ENCODE measurements at regions not wholly inside any gene's neighbourhood (a gene's known extent, or its start where the extent isn't known, plus 50 kb on each side); places are given as distances from the start of the nearest gene placed in this dataset.

DNA sequence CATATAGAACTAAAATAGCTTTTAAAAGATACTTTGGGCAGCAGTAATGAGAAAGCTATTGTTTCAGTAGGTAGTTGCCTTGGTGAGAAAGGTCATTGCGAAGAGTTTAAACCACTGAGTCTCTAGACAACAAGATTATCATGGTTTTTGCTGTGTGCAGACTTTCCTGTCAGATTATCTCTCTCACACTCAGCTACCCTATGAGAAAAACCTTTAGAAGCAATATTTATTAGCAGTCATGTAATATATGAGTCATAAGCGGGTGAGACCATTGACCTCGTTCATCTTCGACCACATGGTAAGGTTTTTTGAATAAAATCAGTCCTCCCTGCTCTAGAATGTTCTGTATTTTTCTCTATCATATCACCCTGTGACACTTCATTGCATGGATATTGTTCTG, 59.9 kb downstream of the GPR65 start:
- Histone ChIP-seq H3K9me3 (ENCODE audit: control extremely low read depth in 1 of 3, control insufficient read depth in 2 of 3, insufficient read depth in 1 of 3, low read length in 2 of 3) (peaks cover 0 to 7% (median 2%) of the 10 kb centered on the region in 3 donors), H3K4me1 (ENCODE audit: control insufficient read depth in 2 of 2, insufficient read depth in 2 of 2, low read length in 2 of 2) (no peaks in the 10 kb centered on the region), H2AFZ (ENCODE audit: insufficient read depth, low read depth, low read length, poor library complexity, severe bottlenecking) (no peak overlapping the region), H3K4me3 (ENCODE audit: control extremely low read depth in 1 of 5, extremely low read depth in 1 of 5, insufficient read depth in 1 of 5, low read depth in 2 of 5, low read length in 4 of 5) (no peak overlapping the region), H3K27me3 (replicated peaks in 1 of 4; ENCODE audit: control extremely low read depth in 1 of 4, control insufficient read depth in 3 of 4, insufficient read depth in 4 of 4, low read length in 3 of 4) (no peaks in the 10 kb centered on the region), H3K9ac (ENCODE audit: low read length) (no peak overlapping the region), H3K4me2 (replicated peaks; ENCODE audit: low read depth, low read length, poor library complexity, severe bottlenecking) (no peak overlapping the region), H3K36me3 (replicated peaks in 1 of 2; ENCODE audit: control extremely low read depth in 1 of 2, control insufficient read depth in 1 of 2, extremely low read depth in 1 of 2, insufficient read depth in 2 of 2, low read length in 1 of 2) (no peaks in the 10 kb centered on the region), H3K27ac (ENCODE audit: low read length in 2 of 2) (no peak overlapping the region), H4K20me1 (ENCODE audit: control insufficient read depth, insufficient read depth, low read length, poor library complexity, severe bottlenecking) (no peaks in the 10 kb centered on the region), H3K79me2 (ENCODE audit: control insufficient read depth, insufficient read depth, low read length) (no peaks in the 10 kb centered on the region)
- Mint-ChIP-seq H3K4me3 (no peak overlapping the region), H3K4me1 (no peaks in the 10 kb centered on the region), H3K9me3 (ENCODE audit: insufficient read depth) (peaks cover 10% of the 10 kb centered on the region), H3K27me3 (no peaks in the 10 kb centered on the region), H3K27ac (no peak overlapping the region)
- TF ChIP-seq, protein P1, sequence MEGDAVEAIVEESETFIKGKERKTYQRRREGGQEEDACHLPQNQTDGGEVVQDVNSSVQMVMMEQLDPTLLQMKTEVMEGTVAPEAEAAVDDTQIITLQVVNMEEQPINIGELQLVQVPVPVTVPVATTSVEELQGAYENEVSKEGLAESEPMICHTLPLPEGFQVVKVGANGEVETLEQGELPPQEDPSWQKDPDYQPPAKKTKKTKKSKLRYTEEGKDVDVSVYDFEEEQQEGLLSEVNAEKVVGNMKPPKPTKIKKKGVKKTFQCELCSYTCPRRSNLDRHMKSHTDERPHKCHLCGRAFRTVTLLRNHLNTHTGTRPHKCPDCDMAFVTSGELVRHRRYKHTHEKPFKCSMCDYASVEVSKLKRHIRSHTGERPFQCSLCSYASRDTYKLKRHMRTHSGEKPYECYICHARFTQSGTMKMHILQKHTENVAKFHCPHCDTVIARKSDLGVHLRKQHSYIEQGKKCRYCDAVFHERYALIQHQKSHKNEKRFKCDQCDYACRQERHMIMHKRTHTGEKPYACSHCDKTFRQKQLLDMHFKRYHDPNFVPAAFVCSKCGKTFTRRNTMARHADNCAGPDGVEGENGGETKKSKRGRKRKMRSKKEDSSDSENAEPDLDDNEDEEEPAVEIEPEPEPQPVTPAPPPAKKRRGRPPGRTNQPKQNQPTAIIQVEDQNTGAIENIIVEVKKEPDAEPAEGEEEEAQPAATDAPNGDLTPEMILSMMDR (IDR thresholded peaks at IDR 0.05): no peak
- no peak for TF ChIP-seq EZH2 (IDR thresholded peaks at IDR 0.05; ENCODE audit: borderline replicate concordance, insufficient read depth, low read depth, low read length, poor library complexity, severe bottlenecking)
- DNase-seq (no peak), ATAC-seq (ENCODE audit: low read depth) (no peak)
- intact Hi-C loops (cut with micrococcal nuclease): no loop called here
- ChIA-PET CTCF (no interaction called here), POLR2A (no interaction called here)
- 73% methylated on average over 2 of the region's 4 CpGs for WGBS (ENCODE audit: insufficient coverage)

DNA sequence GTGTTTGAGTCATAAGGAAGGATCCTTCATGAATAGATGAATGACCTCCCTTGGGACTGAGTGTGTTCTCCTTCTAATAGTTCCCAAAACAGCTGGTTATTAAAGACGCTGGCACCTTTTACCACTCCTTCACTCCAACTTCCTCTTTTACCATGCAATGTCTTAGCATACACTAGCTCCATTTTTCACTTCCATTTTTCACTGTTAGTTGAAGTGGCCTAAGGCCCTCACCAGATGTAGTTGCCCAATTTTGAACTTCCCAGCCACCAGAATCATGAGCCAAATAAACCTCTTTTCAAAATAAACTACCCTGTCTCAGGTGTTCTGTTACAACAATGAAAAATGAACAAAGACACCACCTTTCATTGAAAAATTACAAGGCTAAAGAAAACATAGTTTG, 64.7 kb downstream of the GPR65 start:
- Mint-ChIP-seq H3K4me3 (no peak overlapping the region), H3K27me3 (peaks cover 8% of the 10 kb centered on the region), H3K27ac (no peak overlapping the region), H3K9me3 (ENCODE audit: insufficient read depth) (peaks cover 16% of the 10 kb centered on the region), H3K4me1 (no peaks in the 10 kb centered on the region)
- Histone ChIP-seq H3K36me3 (replicated peaks in 1 of 2; ENCODE audit: control extremely low read depth in 1 of 2, control insufficient read depth in 1 of 2, extremely low read depth in 1 of 2, insufficient read depth in 2 of 2, low read length in 1 of 2) (no peaks in the 10 kb centered on the region), H3K4me2 (replicated peaks; ENCODE audit: low read depth, low read length, poor library complexity, severe bottlenecking) (no peak overlapping the region), H3K4me1 (ENCODE audit: control insufficient read depth in 2 of 2, insufficient read depth in 2 of 2, low read length in 2 of 2) (no peaks in the 10 kb centered on the region), H4K20me1 (ENCODE audit: control insufficient read depth, insufficient read depth, low read length, poor library complexity, severe bottlenecking) (no peaks in the 10 kb centered on the region), H3K27me3 (replicated peaks in 1 of 4; ENCODE audit: control extremely low read depth in 1 of 4, control insufficient read depth in 3 of 4, insufficient read depth in 4 of 4, low read length in 3 of 4) (no peaks in the 10 kb centered on the region), H3K79me2 (ENCODE audit: control insufficient read depth, insufficient read depth, low read length) (no peaks in the 10 kb centered on the region), H2AFZ (ENCODE audit: insufficient read depth, low read depth, low read length, poor library complexity, severe bottlenecking) (no peak overlapping the region), H3K9me3 (ENCODE audit: control extremely low read depth in 1 of 3, control insufficient read depth in 2 of 3, insufficient read depth in 1 of 3, low read length in 2 of 3) (peaks cover 0 to 13% (median 10%) of the 10 kb centered on the region in 3 donors), H3K27ac (ENCODE audit: low read length in 2 of 2) (no peak overlapping the region), H3K9ac (ENCODE audit: low read length) (no peak overlapping the region), H3K4me3 (ENCODE audit: control extremely low read depth in 1 of 5, extremely low read depth in 1 of 5, insufficient read depth in 1 of 5, low read depth in 2 of 5, low read length in 4 of 5) (no peak overlapping the region)
- DNase-seq: no peak
- WGBS (ENCODE audit: insufficient coverage): 33% methylated on average over 1 of the region's 1 CpG
- CTCF ChIA-PET: no interaction called here
- no peak for ATAC-seq (ENCODE audit: low read depth)
- intact Hi-C loops (cut with micrococcal nuclease): no loop called here
- POLR2A ChIA-PET: no interaction called here
- no peak for TF ChIP-seq EZH2 (IDR thresholded peaks at IDR 0.05; ENCODE audit: borderline replicate concordance, insufficient read depth, low read depth, low read length, poor library complexity, severe bottlenecking)
- TF ChIP-seq, protein P1 (IDR thresholded peaks at IDR 0.05): no peak
